Thymus (tissue), 11 donors: ENCODE measurements at regions not wholly inside any gene's neighbourhood (a gene's known extent, or its start where the extent isn't known, plus 50 kb on each side); places are given as distances from the start of the nearest gene placed in this dataset.

Source experiments
- DNase-seq, 9 donors: peaks; one replicate each; pipeline ENCODE4 v3.0.0-alpha.2; 2013; ENCODE audit warnings: low spot score in 9 of 9, low read depth in 6 of 9, missing footprints in 1 of 9
- H3K27ac ChIP-seq, 2 donors: one replicate each; pipeline ENCODE4 v1.5.1; 2013; ENCODE audit warnings: control low read depth in 1 of 2, low read depth in 1 of 2, low read length in 1 of 2, mild to moderate bottlenecking in 1 of 2, moderate library complexity in 1 of 2
- H3K27me3 ChIP-seq, 2 donors: one replicate each; pipeline ENCODE4 v1.5.1; 2013; ENCODE audit warnings: low read length in 1 of 2; ENCODE audit not compliant: control insufficient read depth in 2 of 2, insufficient read depth in 1 of 2
- H3K36me3 ChIP-seq, 2 donors: one replicate each; pipeline ENCODE4 v1.5.1; 2013; ENCODE audit warnings: low read length in 1 of 2, mild to moderate bottlenecking in 1 of 2, moderate library complexity in 1 of 2; ENCODE audit not compliant: control insufficient read depth in 2 of 2, insufficient read depth in 2 of 2
- H3K4me1 ChIP-seq, 2 donors: one replicate each; pipeline ENCODE4 v1.5.1; 2013; ENCODE audit warnings: low read length in 2 of 2; ENCODE audit not compliant: control insufficient read depth in 2 of 2, insufficient read depth in 2 of 2
- H3K4me3 ChIP-seq, 2 donors: one replicate each; pipeline ENCODE4 v1.5.1; 2013; ENCODE audit warnings: low read length in 2 of 2, control low read depth in 1 of 2, mild to moderate bottlenecking in 1 of 2
- H3K9me3 ChIP-seq, 2 donors: one replicate each; pipeline ENCODE4 v1.5.1; 2013; ENCODE audit warnings: low read length in 1 of 2, mild to moderate bottlenecking in 1 of 2; ENCODE audit not compliant: control insufficient read depth in 2 of 2, insufficient read depth in 1 of 2
- WGBS: extraction: QIAGEN DNeasy Blood & Tissue Kit; methylation state at CpG from one replicate; pipeline ENCODE4 v1.1.7; 2013; 5-methylcytosine and 5-hydroxymethylcytosine counted together
- donor health status: healthy.

DNA sequence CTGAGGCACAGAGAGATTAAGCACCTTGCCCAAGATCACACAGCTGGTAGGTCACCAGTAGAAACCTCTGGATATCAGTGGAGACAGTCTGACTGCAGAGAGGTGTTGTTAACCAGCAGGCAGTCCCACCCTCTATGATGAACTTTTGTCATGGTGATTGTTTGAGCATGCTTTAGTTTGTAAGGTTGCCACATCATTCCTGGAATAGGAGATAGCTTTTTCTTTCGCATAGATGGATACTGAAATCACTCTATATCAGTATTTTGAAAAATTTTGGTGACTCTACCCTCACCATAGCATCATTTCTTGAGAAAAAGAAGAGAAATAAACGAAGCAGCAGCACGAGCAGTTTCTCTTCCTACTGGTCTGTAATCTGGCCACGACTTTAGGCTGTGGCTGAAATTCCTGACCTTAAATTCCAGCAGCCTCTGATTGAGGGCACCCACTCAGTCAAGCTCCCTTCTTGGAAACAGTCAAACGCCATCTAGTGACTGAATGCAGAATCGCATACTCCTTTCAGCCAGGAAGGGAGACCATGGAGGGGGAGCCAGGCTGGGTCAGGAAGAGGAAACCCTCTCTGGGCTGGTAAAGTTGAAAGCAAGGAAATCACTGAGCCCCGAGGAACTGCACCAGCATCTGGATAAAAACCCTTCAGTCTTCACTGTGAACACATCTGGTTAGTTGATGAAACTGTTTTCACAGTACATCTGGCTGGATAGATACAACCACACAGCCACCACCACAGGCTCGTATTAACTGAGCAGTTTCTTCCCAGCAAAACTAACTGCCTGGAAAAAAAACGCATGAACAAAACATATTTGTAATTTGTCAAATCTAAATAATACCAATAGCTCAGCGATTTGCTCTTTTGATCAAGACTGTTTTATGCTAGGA, 108.5 kb upstream of the XYLT1 start:
- no peaks in the 10 kb centered on the region for H3K27me3 ChIP-seq
- H3K36me3 ChIP-seq = no peaks in the 10 kb centered on the region
- no peak overlapping the region for H3K4me3 ChIP-seq
- no peak overlapping the region for H3K27ac ChIP-seq
- 24% methylated on average over 10 of the region's 10 CpGs for WGBS
- peak; percentile 26 to 80 (median 53) for DNase-seq
- H3K9me3 ChIP-seq = no peaks in the 10 kb centered on the region
- H3K4me1 ChIP-seq = no peaks in the 10 kb centered on the region

GRCh38 chr16:17574256-17574655, 103.5 kb upstream of the XYLT1 start:
- no peak for DNase-seq
- WGBS = 85% methylated on average over 3 of the region's 3 CpGs
- Histone ChIP-seq H3K27me3 (no peaks in the 10 kb centered on the region), H3K27ac (no peak overlapping the region), H3K4me1 (no peaks in the 10 kb centered on the region), H3K9me3 (no peaks in the 10 kb centered on the region), H3K36me3 (no peaks in the 10 kb centered on the region), H3K4me3 (no peak overlapping the region)

GRCh38 chr16:17572145-17572544, 101.4 kb upstream of the XYLT1 start:
- Histone ChIP-seq H3K9me3 (no peaks in the 10 kb centered on the region), H3K4me3 (no peak overlapping the region), H3K27me3 (no peaks in the 10 kb centered on the region), H3K36me3 (no peaks in the 10 kb centered on the region), H3K4me1 (no peaks in the 10 kb centered on the region), H3K27ac (no peak overlapping the region)
- no peak for DNase-seq
- 97% methylated on average over 1 of the region's 1 CpG for WGBS

GRCh38 chr16:17571499-17572093, 100.8 kb upstream of the XYLT1 start:
- Histone ChIP-seq H3K4me3 (no peak overlapping the region), H3K36me3 (no peaks in the 10 kb centered on the region), H3K27ac (no peak overlapping the region), H3K4me1 (no peaks in the 10 kb centered on the region), H3K9me3 (no peaks in the 10 kb centered on the region), H3K27me3 (no peaks in the 10 kb centered on the region)
- 66% methylated on average over 6 of the region's 6 CpGs for WGBS
- DNase-seq = no peak

DNA sequence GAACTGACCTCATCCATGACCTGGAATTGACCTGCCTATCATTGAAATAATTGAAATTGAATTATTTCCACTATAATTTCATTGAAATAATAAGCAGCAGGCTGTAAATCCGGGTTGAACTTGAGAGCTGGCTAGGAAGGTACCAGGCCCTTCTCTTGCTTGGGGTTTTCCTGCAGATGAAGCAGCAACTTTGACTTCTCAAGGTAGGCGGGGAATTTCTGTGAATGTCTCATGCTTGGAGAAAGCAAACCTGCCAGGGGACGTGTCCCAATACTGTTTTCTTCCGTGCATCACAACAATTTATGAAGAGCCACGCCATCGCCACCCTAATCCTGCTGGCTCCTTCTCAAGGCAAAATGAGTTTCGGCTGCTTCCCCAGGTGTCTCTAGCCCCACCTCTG, 97.5 kb upstream of the XYLT1 start:
- WGBS = 93% methylated on average over 7 of the region's 7 CpGs
- Histone ChIP-seq H3K4me1 (no peaks in the 10 kb centered on the region), H3K27me3 (no peaks in the 10 kb centered on the region), H3K27ac (no peak overlapping the region), H3K4me3 (no peak overlapping the region), H3K36me3 (no peaks in the 10 kb centered on the region), H3K9me3 (no peaks in the 10 kb centered on the region)
- DNase-seq = no peak

- Histone ChIP-seq H3K36me3 (no peaks in the 10 kb centered on the region), H3K27ac (no peak overlapping the region), H3K27me3 (no peaks in the 10 kb centered on the region), H3K4me3 (no peak overlapping the region), H3K9me3 (no peaks in the 10 kb centered on the region), H3K4me1 (no peaks in the 10 kb centered on the region)
- DNase-seq = no peak
- WGBS = 95% methylated on average over 7 of the region's 7 CpGs
Measured at GRCh38 chr16:17567455-17567854, 96.7 kb upstream of the XYLT1 start.

GRCh38 chr16:17566656-17567450, 96.1 kb upstream of the XYLT1 start:
- no peak overlapping the region for H3K27ac ChIP-seq
- H3K27me3 ChIP-seq = no peaks in the 10 kb centered on the region
- DNase-seq = no peak
- no peaks in the 10 kb centered on the region for H3K36me3 ChIP-seq
- WGBS = 92% methylated on average over 6 of the region's 6 CpGs
- H3K4me3 ChIP-seq = no peak overlapping the region
- H3K9me3 ChIP-seq = no peaks in the 10 kb centered on the region
- no peaks in the 10 kb centered on the region for H3K4me1 ChIP-seq

- no peaks in the 10 kb centered on the region for H3K9me3 ChIP-seq
- H3K27me3 ChIP-seq = no peaks in the 10 kb centered on the region
- H3K27ac ChIP-seq = no peak overlapping the region
- H3K4me3 ChIP-seq = no peak overlapping the region
- no peaks in the 10 kb centered on the region for H3K36me3 ChIP-seq
- H3K4me1 ChIP-seq = no peaks in the 10 kb centered on the region
- 44% methylated on average over 1 of the region's 1 CpG for WGBS
- DNase-seq = no peak
Measured at GRCh38 chr16:17566075-17566474, 95.3 kb upstream of the XYLT1 start.

GRCh38 chr16:17565605-17566004, 94.8 kb upstream of the XYLT1 start:
- Histone ChIP-seq H3K27ac (no peak overlapping the region), H3K4me3 (no peak overlapping the region), H3K36me3 (no peaks in the 10 kb centered on the region), H3K9me3 (no peaks in the 10 kb centered on the region), H3K4me1 (no peaks in the 10 kb centered on the region), H3K27me3 (no peaks in the 10 kb centered on the region)
- no peak for DNase-seq
- WGBS = 95% methylated on average over 3 of the region's 3 CpGs
